Gastrocnemius medialis (tissue), 4 donors: ENCODE measurements at regions not wholly inside any gene's neighbourhood (a gene's known extent, or its start where the extent isn't known, plus 50 kb on each side); places are given as distances from the start of the nearest gene placed in this dataset.

ENCODE experiments used
- ATAC-seq, 2 donors: fragments of 150-250 bp; one replicate each; pipeline ENCODE4 v1.9.1; 2016
- DNase-seq, 2 donors: peaks; one replicate each; pipeline ENCODE4 v3.0.0-alpha.2; 2019
- H3K27ac ChIP-seq, 4 donors: fragments of 200-600 bp; sonication (generic); 1 replicate in 1 of 4; 2 replicates in 3 of 4; pipeline ENCODE4 v1.5.1; 2016 to 2018; ENCODE audit warnings: mild to moderate bottlenecking in 2 of 4, moderate library complexity in 1 of 4
- H3K27me3 ChIP-seq, 3 donors: fragments of 200-600 bp; sonication (generic) in 2 of 3; 1 replicate in 1 of 3; 2 replicates in 2 of 3; pipeline versions ENCODE4 v1.5.1 to v1.6.0; 2016 to 2019; ENCODE audit warnings: mild to moderate bottlenecking in 1 of 3, moderate library complexity in 1 of 3
- H3K36me3 ChIP-seq, 2 donors: fragments of 200-600 bp; sonication (generic) in 1 of 2; one replicate each; pipeline ENCODE4 v1.5.1; 2017 to 2018
- H3K4me1 ChIP-seq, 2 donors: fragments of 200-600 bp; sonication (generic) in 1 of 2; one replicate each; pipeline ENCODE4 v1.5.1; 2016 to 2017; ENCODE audit warnings: mild to moderate bottlenecking in 2 of 2
- H3K4me3 ChIP-seq, 4 donors: fragments of 200-600 bp; sonication (generic) in 3 of 4; 1 replicate in 1 of 4; 2 replicates in 3 of 4; pipeline ENCODE4 v1.5.1; 2016 to 2019; ENCODE audit warnings: mild to moderate bottlenecking in 2 of 4
- H3K9me3 ChIP-seq, 3 donors: fragments of 200-600 bp; sonication (generic) in 2 of 3; 1 replicate in 1 of 3; 2 replicates in 2 of 3; pipeline ENCODE4 v1.5.1; 2016 to 2019
- CTCF ChIP-seq, 5 experiments: fragments of 450-650 bp in 3 of 5; fragments of 200-600 bp in 2 of 5; sonication (generic) in 2 of 5; IDR thresholded peaks in 4 of 5; conservative IDR thresholded peaks in 1 of 5; 1 replicate in 4 of 5; 2 replicates in 1 of 5; pipeline ENCODE4 v1.5.1; 2016 to 2019; ENCODE audit warnings: antibody characterized with exemption in 5 of 5, mild to moderate bottlenecking in 3 of 5, moderate library complexity in 3 of 5
- POLR2A ChIP-seq, 2 donors: fragments of 450-650 bp; IDR thresholded peaks; one replicate each; pipeline ENCODE4 v1.6.1; 2017; ENCODE audit warnings: antibody characterized with exemption in 2 of 2, mild to moderate bottlenecking in 2 of 2, moderate library complexity in 2 of 2
- in situ Hi-C, 4 donors: fragments of 200-750 bp; cut with MboI; loops; one replicate each; pipeline versions ENCODE4 v1.15.0 to v1.8.0; 2017; ENCODE audit warnings: low sequenced_read_pairs in 4 of 4
- intact Hi-C: fragments of 100-400 bp; cut with DNase I; formaldehyde crosslinking; loops from one replicate; pipeline ENCODE4 v1.15.1; 2023; ENCODE audit warnings: low total_unique reads

GRCh38 chr2:156657809-156658208 is 221.6 kb downstream of the GPD2 start:
- Histone ChIP-seq H3K4me3 (no peak overlapping the region), H3K27me3 (no peaks in the 10 kb centered on the region), H3K9me3 (no peaks in the 10 kb centered on the region), H3K27ac (no peak overlapping the region), H3K4me1 (no peaks in the 10 kb centered on the region), H3K36me3 (no peaks in the 10 kb centered on the region)
- in situ Hi-C loops (no loop called here), intact Hi-C loops (no loop called here)
- TF ChIP-seq CTCF (IDR thresholded peaks at IDR 0.05 in 4 of 5, conservative IDR thresholded peaks at IDR 0.05 in 1 of 5) (no peak), POLR2A (IDR thresholded peaks at IDR 0.05) (no peak)
- DNase-seq, result no peak
- ATAC-seq, result no peak

- Histone ChIP-seq H3K4me3 (no peak overlapping the region), H3K27me3 (no peaks in the 10 kb centered on the region), H3K9me3 (no peaks in the 10 kb centered on the region), H3K27ac (no peak overlapping the region), H3K4me1 (no peaks in the 10 kb centered on the region), H3K36me3 (no peaks in the 10 kb centered on the region)
- intact Hi-C loops (no loop called here), in situ Hi-C loops (no loop called here)
- DNase-seq (no peak), ATAC-seq (no peak)
- no peak for TF ChIP-seq POLR2A (IDR thresholded peaks at IDR 0.05)
Measured at GRCh38 chr2:156659694-156660093, 223.5 kb downstream of the GPD2 start.

GRCh38 chr2:156663757-156664409 is 227.7 kb downstream of the GPD2 start:
- intact Hi-C loops (no loop called here), in situ Hi-C loops (no loop called here)
- Histone ChIP-seq H3K27ac (no peak overlapping the region), H3K4me3 (no peak overlapping the region), H3K36me3 (no peaks in the 10 kb centered on the region), H3K4me1 (no peaks in the 10 kb centered on the region), H3K27me3 (no peaks in the 10 kb centered on the region), H3K9me3 (no peaks in the 10 kb centered on the region)
- ATAC-seq, result no peak
- TF ChIP-seq CTCF (IDR thresholded peaks at IDR 0.05 in 4 of 5, conservative IDR thresholded peaks at IDR 0.05 in 1 of 5) (no peak), POLR2A (IDR thresholded peaks at IDR 0.05) (no peak)
- DNase-seq, result no peak

- no peak overlapping the region for H3K4me3 ChIP-seq
- TF ChIP-seq CTCF (IDR thresholded peaks at IDR 0.05 in 4 of 5, conservative IDR thresholded peaks at IDR 0.05 in 1 of 5) (no peak), POLR2A (IDR thresholded peaks at IDR 0.05) (no peak)
- H3K9me3 ChIP-seq, result no peaks in the 10 kb centered on the region
- no peak overlapping the region for H3K27ac ChIP-seq
- ATAC-seq (no peak), DNase-seq (no peak)
- H3K36me3 ChIP-seq, result no peaks in the 10 kb centered on the region
- H3K27me3 ChIP-seq, result no peaks in the 10 kb centered on the region
- H3K4me1 ChIP-seq, result no peaks in the 10 kb centered on the region
- intact Hi-C loops, result no loop called here
- in situ Hi-C loops, result no loop called here
Measured at GRCh38 chr2:156666130-156666785, 230.1 kb downstream of the GPD2 start.

GRCh38 chr2:156670104-156670503 is 233.9 kb downstream of the GPD2 start:
- no peaks in the 10 kb centered on the region for H3K4me1 ChIP-seq
- H3K27me3 ChIP-seq, result no peaks in the 10 kb centered on the region
- intact Hi-C loops (no loop called here), in situ Hi-C loops (no loop called here)
- no peak overlapping the region for H3K27ac ChIP-seq
- no peak for ATAC-seq
- no peak overlapping the region for H3K4me3 ChIP-seq
- H3K36me3 ChIP-seq, result no peaks in the 10 kb centered on the region
- H3K9me3 ChIP-seq, result no peaks in the 10 kb centered on the region
- no peak for TF ChIP-seq CTCF (IDR thresholded peaks at IDR 0.05 in 4 of 5, conservative IDR thresholded peaks at IDR 0.05 in 1 of 5)
- no peak for TF ChIP-seq POLR2A (IDR thresholded peaks at IDR 0.05)
- no peak for DNase-seq
